ENCODE measurements at regions not wholly inside any gene's neighbourhood (a gene's known extent, or its start where the extent isn't known, plus 50 kb on each side); places are given as distances from the start of the nearest gene placed in this dataset.

DNA sequence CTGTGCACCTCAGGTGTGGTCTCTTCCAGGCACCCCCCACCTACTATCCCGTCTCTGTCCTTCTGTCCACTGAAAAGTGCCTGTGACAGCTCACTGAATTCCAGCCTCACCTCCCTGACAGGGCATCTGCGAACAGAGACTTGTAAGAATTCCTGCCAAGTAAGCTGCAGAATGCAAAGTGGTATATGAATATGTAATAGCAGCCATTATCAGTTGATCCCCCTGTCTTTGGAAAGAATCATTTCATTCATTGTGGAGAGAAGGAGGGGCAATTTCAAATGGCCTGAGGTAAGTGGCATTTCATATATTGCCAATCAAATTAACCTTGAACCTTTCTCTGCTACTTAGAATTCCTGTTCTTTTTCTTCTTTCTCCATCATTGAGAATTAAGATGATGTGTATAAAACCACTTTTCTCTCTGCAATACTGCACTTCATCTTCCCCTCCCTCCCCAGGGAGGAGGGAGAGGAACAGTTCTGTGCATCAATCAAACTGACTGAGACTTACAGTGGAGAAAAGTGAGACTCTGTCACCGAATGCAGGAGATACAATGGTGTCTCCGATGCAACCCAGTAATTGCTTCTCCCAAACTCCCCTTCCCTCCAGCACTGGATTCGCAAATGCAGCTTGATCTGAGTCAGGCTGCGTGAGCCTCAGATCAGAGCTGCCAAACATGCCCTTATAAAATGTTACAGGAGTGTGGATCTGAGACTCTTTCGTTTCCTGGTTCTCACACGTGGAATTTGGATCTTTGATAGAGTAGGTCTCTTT is 91.7 kb downstream of the SLC10A2 start:
- TF ChIP-seq FOS (IDR thresholded peaks at IDR 0.05; ENCODE audit: extremely low read depth, insufficient read length), result no peak
- TF ChIP-seq, protein P1, sequence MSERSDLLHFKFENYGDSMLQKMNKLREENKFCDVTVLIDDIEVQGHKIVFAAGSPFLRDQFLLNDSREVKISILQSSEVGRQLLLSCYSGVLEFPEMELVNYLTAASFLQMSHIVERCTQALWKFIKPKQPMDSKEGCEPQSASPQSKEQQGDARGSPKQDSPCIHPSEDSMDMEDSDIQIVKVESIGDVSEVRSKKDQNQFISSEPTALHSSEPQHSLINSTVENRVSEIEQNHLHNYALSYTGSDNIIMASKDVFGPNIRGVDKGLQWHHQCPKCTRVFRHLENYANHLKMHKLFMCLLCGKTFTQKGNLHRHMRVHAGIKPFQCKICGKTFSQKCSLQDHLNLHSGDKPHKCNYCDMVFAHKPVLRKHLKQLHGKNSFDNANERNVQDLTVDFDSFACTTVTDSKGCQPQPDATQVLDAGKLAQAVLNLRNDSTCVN (CRISPR knock-in tag; IDR thresholded peaks at IDR 0.05), result no peak
- TF ChIP-seq MEIS2 (IDR thresholded peaks at IDR 0.05; ENCODE audit: partially characterized antibody), result no peak

Measured in K562 (cell line).